RWPE1 (cell line): ENCODE measurements at regions not wholly inside any gene's neighbourhood (a gene's known extent, or its start where the extent isn't known, plus 50 kb on each side); places are given as distances from the start of the nearest gene placed in this dataset.
A peak's percentile ranks its signal among the peaks of the same experiment; 100 is the strongest.

Source experiments
- CTCF ChIA-PET: fragments of 350-600 bp; sonication (Branson Sonifier 250); formaldehyde crosslinking; extraction: SDS; loops from one replicate; lab custom pipeline; 2021; lab: Yijun Ruan, JAX
- POLR2A ChIA-PET: fragments of 400-600 bp; formaldehyde crosslinking; extraction: SDS; loops from one replicate; lab custom pipeline; 2020; ENCODE audit warnings: antibody characterized with exemption; ENCODE audit not compliant: low non-redundant PET; lab: Yijun Ruan, JAX
- DNase-seq: peaks from one replicate; pipeline ENCODE4 v3.0.0; 2012; ENCODE audit warnings: low spot score
- H3K27ac ChIP-seq: fragments of 450-650 bp; 2 replicates; pipeline ENCODE4 v1.5.1; 2017
- TF ChIP-seq, protein P1 (sequence below): fragments of 450-650 bp; conservative IDR thresholded peaks from 2 replicates; pipeline ENCODE4 v1.5.1; 2017; ENCODE audit warnings: low read depth, mild to moderate bottlenecking

DNA sequence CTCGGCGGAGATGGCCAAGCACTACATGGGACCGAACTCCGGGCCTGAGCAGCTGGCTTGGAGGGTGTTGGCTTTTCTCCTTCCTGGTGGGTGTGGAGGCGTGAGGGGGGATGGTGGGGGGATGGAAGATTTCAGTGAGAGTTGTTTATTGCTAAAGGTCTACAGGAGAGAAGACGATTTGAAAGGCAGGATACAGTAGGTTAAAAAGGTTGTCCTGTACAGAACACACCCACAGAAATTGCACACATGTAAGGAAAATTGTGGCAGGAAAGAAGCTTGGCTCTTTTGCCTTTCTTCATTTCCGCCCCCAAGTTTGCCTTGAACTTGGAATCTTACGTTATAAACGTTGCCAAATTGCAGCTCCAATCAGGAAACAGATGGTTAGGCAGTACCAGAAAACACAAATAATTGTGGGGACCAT, 74.1 kb upstream of the STOX2 start:
- ChIA-PET POLR2A (no interaction called here), CTCF (no interaction called here)
- no peak overlapping the region for H3K27ac ChIP-seq
- no peak for DNase-seq
- TF ChIP-seq, protein P1, sequence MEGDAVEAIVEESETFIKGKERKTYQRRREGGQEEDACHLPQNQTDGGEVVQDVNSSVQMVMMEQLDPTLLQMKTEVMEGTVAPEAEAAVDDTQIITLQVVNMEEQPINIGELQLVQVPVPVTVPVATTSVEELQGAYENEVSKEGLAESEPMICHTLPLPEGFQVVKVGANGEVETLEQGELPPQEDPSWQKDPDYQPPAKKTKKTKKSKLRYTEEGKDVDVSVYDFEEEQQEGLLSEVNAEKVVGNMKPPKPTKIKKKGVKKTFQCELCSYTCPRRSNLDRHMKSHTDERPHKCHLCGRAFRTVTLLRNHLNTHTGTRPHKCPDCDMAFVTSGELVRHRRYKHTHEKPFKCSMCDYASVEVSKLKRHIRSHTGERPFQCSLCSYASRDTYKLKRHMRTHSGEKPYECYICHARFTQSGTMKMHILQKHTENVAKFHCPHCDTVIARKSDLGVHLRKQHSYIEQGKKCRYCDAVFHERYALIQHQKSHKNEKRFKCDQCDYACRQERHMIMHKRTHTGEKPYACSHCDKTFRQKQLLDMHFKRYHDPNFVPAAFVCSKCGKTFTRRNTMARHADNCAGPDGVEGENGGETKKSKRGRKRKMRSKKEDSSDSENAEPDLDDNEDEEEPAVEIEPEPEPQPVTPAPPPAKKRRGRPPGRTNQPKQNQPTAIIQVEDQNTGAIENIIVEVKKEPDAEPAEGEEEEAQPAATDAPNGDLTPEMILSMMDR: no peak

- TF ChIP-seq, protein P1: no peak
- ChIA-PET POLR2A (no interaction called here), CTCF (interaction anchor here (0.6 kb wide), 1 partner anchor 122 kb away, joined by 5 read pairs; no protein-coding TSS in a partner anchor)
- DNase-seq: no peak
- no peak overlapping the region for H3K27ac ChIP-seq
Observed at GRCh38 chr4:183831683-183832082, 73.4 kb upstream of the STOX2 start.

DNA sequence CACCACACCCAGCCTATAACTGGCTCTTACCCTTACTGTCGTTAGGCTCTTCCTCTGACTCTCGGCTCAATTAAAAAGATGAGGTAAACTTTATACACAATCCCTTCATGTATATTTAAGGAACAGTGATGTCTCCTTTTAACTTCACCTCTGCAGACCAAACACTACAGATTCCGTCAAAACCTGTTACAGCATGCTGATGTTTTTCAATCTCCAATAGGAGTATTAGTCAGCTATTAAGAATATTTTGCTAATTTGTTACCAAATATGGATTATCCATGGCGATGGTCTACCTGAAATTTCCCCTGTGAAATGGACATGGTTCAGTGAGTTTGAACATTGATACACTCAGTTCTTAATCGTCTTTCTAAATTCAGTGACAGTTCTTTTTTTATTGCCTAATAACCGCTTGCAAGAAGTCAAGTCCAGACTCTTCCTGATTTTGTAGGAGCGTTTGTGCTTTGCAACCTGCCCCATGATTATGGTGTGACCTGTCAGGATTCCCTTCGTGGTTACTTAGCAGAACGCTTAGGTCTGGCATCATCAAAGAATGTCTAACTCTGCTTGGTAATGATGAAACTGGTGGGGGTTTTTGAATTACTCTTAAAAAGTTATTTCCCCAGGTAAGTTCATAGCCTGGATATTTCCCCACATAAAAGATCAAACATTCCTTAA, 72.2 kb upstream of the STOX2 start:
- DNase-seq: no peak
- POLR2A ChIA-PET: no interaction called here
- TF ChIP-seq, protein P1: no peak
- peak overlapping the region; percentile 28; the same call in 1 of the 2 replicates for H3K27ac ChIP-seq
- CTCF ChIA-PET: no interaction called here

DNA sequence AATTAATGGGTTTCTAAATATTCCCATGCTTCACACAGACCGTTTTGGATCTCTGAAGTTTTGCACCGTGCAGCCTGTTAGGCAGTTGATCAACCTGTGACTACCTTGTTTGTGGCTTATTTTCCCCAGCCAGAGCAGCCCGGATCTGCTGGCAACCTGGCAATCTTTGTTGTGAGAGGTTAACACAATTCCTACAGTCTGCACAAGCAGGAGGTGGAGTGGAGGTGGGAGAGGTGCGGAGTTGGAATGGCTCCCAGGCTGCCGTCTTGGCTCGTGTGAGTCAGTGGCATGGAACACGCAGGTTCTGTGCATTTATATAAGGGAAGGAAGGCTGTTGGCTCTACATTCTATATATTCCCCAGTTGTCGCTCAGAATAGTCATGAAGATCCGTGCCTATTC, 70.9 kb upstream of the STOX2 start:
- TF ChIP-seq, protein P1: no peak
- POLR2A ChIA-PET: no interaction called here
- H3K27ac ChIP-seq: no peak overlapping the region
- no peak for DNase-seq
- CTCF ChIA-PET: interaction anchor here (0.6 to 0.9 kb wide), 4 partner anchors 12 to 334 kb away, joined by 3 to 4 read pairs (median 3); no protein-coding TSS in a partner anchor

- H3K27ac ChIP-seq: no peak overlapping the region
- ChIA-PET POLR2A (no interaction called here), CTCF (no interaction called here)
- DNase-seq: no peak
- TF ChIP-seq, protein P1: no peak
Observed at GRCh38 chr4:183837222-183837621, 67.9 kb upstream of the STOX2 start.

- no peak overlapping the region for H3K27ac ChIP-seq
- ChIA-PET CTCF (no interaction called here), POLR2A (no interaction called here)
- DNase-seq: no peak
- TF ChIP-seq, protein P1: no peak
Observed at GRCh38 chr4:183838987-183839712, 66.0 kb upstream of the STOX2 start.
